COR-L47 (cell line): ENCODE measurements at regions not wholly inside any gene's neighbourhood (a gene's known extent, or its start where the extent isn't known, plus 50 kb on each side); places are given as distances from the start of the nearest gene placed in this dataset.

Source experiments
- DNase-seq: peaks from one replicate; lab custom pipeline; 2025; lab: John Stamatoyannopoulos, UW

GRCh38 chrX:110408949-110409588 lies 50.4 kb downstream of the RTL9 start:
- no peak for DNase-seq

GRCh38 chrX:110409925-110410324 lies 51.3 kb downstream of the RTL9 start:
- no peak for DNase-seq

- DNase-seq, result no peak
These were observed 52.0 kb downstream of the RTL9 start for GRCh38 chrX:110410603-110411002.

GRCh38 chrX:110412971-110413726 lies 54.5 kb downstream of the RTL9 start:
- peak; percentile 42 for DNase-seq

- DNase-seq, result no peak
These were observed 55.1 kb downstream of the RTL9 start for GRCh38 chrX:110413727-110414124.

GRCh38 chrX:110414273-110414672 lies 55.6 kb downstream of the RTL9 start:
- DNase-seq, result no peak

- no peak for DNase-seq
These were observed 56.2 kb downstream of the RTL9 start for GRCh38 chrX:110414679-110415439.

- DNase-seq, result no peak
These were observed 57.0 kb downstream of the RTL9 start for GRCh38 chrX:110415440-110416170.

GRCh38 chrX:110417128-110417527 lies 58.5 kb downstream of the RTL9 start:
- no peak for DNase-seq

GRCh38 chrX:110418316-110419235 lies 59.9 kb downstream of the RTL9 start:
- DNase-seq, result no peak

GRCh38 chrX:110419512-110419911 lies 60.9 kb downstream of the RTL9 start:
- DNase-seq, result no peak

GRCh38 chrX:110420771-110421499 lies 62.3 kb downstream of the RTL9 start:
- no peak for DNase-seq

GRCh38 chrX:110421500-110422455 lies 63.1 kb downstream of the RTL9 start:
- DNase-seq, result peak; percentile 11

- DNase-seq, result peak; percentile 81
These were observed 66.8 kb downstream of the RTL9 start for GRCh38 chrX:110425222-110426154.

- no peak for DNase-seq
These were observed 67.5 kb downstream of the RTL9 start for GRCh38 chrX:110426155-110426504.

GRCh38 chrX:110427076-110427475 lies 68.4 kb downstream of the RTL9 start:
- no peak for DNase-seq

- no peak for DNase-seq
These were observed 69.5 kb downstream of the RTL9 start for GRCh38 chrX:110428144-110428543.
